ENCODE measurements at regions not wholly inside any gene's neighbourhood (a gene's known extent, or its start where the extent isn't known, plus 50 kb on each side); places are given as distances from the start of the nearest gene placed in this dataset.

DNA sequence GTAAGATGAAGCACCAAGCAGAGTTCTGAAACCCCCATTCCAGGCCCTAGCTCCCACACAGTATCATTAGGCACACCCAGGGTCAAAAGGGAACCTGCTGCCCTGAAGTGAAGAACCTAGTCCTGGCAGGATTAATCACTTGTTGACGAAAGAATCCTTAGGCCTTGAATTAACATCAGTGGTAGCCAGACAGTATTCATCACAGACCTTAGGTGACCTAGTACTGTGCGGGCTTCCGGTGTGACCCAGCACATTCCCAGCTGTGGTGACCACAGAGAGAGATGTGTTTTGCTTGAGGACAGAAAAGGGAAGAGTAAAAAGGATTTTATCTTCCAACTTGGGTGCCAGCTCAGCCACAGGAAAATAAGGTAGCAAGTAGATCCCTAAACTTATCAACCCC lies 1071.4 kb upstream of the FAM98A start:
- no peaks in the 10 kb centered on the region for H3K36me3 ChIP-seq (ENCODE audit: control insufficient read depth, insufficient read depth, low read length)
- DNase-seq (ENCODE audit: low read depth) = no peak
- no peaks in the 10 kb centered on the region for H3K27me3 ChIP-seq (ENCODE audit: control insufficient read depth, insufficient read depth, low read length)
- TF ChIP-seq, protein P1, sequence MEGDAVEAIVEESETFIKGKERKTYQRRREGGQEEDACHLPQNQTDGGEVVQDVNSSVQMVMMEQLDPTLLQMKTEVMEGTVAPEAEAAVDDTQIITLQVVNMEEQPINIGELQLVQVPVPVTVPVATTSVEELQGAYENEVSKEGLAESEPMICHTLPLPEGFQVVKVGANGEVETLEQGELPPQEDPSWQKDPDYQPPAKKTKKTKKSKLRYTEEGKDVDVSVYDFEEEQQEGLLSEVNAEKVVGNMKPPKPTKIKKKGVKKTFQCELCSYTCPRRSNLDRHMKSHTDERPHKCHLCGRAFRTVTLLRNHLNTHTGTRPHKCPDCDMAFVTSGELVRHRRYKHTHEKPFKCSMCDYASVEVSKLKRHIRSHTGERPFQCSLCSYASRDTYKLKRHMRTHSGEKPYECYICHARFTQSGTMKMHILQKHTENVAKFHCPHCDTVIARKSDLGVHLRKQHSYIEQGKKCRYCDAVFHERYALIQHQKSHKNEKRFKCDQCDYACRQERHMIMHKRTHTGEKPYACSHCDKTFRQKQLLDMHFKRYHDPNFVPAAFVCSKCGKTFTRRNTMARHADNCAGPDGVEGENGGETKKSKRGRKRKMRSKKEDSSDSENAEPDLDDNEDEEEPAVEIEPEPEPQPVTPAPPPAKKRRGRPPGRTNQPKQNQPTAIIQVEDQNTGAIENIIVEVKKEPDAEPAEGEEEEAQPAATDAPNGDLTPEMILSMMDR (IDR thresholded peaks at IDR 0.05; ENCODE audit: insufficient read depth, low read length, severe bottlenecking) = no peak
- no peak overlapping the region for H3K4me3 ChIP-seq (ENCODE audit: low read depth, low read length)
- FAIRE-seq = peak; percentile 40

DNA sequence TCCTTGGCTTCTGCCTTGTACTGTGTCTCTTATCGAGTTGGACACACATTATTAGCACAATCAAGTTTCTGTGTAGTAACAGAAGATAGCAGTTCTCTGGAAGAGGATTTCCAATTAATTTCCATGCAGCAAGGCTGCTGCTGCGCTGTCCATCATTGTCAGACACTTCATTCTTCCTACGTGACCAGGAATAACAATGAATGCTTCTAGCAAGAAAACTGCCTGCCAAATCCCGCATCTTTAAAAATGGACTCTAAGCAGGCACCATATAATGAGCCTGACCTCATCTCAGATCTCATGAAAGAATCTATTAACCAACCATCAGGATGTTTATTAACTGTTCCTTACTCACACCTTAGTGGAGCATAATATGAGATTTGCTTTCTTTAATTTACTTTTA lies 1067.7 kb upstream of the FAM98A start:
- DNase-seq (ENCODE audit: low read depth) (no peak), FAIRE-seq (no peak)
- Histone ChIP-seq H3K4me3 (ENCODE audit: low read depth, low read length) (no peak overlapping the region), H3K36me3 (ENCODE audit: control insufficient read depth, insufficient read depth, low read length) (no peaks in the 10 kb centered on the region), H3K27me3 (ENCODE audit: control insufficient read depth, insufficient read depth, low read length) (no peaks in the 10 kb centered on the region)
- TF ChIP-seq, protein P1 (IDR thresholded peaks at IDR 0.05; ENCODE audit: insufficient read depth, low read length, severe bottlenecking) = no peak

DNA sequence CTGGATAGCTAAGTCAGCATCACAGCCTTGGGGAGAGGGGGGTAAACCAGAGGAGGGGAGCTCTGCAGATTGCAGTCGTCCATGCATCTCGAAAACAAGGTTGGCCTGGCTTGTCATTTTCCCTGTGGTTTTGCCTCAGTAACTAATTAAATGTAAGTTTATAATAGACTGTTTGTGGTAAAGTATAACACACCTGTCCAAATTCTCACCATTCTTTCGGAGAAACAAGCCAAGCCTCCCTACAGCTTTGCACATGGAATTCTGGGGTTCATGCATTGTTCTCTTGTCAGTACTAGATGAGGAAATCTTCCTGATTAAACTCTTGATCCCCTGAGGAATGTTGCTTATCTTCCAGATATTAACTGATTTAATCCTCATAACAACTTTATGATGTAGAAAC lies 1065.2 kb upstream of the FAM98A start:
- TF ChIP-seq, protein P1 (IDR thresholded peaks at IDR 0.05; ENCODE audit: insufficient read depth, low read length, severe bottlenecking) = no peak
- no peak for FAIRE-seq
- no peak for DNase-seq (ENCODE audit: low read depth)

DNA sequence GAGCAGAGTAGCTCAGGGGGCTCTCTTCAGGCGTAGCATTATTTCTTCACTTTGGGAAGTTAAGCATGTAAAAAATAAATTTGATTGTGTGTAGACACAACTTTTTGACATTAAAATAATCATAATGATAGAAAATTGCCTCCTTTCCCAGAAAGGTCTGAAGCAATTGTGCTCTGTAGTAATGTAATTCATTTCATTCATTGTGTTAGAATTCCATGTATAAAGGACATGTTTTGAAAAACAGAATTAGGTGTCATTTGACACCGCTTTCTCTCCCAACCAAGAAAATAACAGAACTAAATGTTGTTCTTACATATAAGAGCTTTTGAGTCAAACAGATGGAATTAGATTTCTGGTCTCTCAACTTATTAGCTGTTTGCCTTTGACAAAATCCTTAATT lies 1064.2 kb upstream of the FAM98A start:
- TF ChIP-seq, protein P1 (IDR thresholded peaks at IDR 0.05; ENCODE audit: insufficient read depth, low read length, severe bottlenecking) = no peak
- no peaks in the 10 kb centered on the region for H3K27me3 ChIP-seq (ENCODE audit: control insufficient read depth, insufficient read depth, low read length)
- no peak for DNase-seq (ENCODE audit: low read depth)
- FAIRE-seq = no peak
- H3K36me3 ChIP-seq (ENCODE audit: control insufficient read depth, insufficient read depth, low read length) = no peaks in the 10 kb centered on the region
- H3K4me3 ChIP-seq (ENCODE audit: low read depth, low read length) = no peak overlapping the region

More for the DNA sequence above, 1065.2 kb upstream of the FAM98A start:
- Histone ChIP-seq H3K36me3 (ENCODE audit: control insufficient read depth, insufficient read depth, low read length) (no peaks in the 10 kb centered on the region), H3K27me3 (ENCODE audit: control insufficient read depth, insufficient read depth, low read length) (no peaks in the 10 kb centered on the region), H3K4me3 (ENCODE audit: low read depth, low read length) (no peak overlapping the region)

DNA sequence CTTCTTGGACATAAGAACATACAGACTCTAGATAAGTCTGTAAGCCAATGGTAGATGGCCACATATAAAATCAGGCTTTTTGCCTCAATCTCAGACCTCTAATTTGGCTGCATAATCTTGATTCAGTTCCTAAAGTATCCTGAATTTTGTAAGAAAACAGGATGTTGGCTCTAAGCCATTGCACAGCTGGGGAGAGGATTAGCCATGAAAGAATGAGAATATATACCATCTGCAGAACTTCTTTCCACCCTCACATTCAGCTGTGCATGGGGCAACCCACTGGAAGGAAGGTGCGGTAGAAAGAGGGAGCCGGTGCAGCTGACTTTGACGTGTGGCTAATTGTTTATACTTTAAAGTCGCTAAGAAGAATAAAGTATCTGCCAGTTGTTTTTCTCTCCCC lies 1061.6 kb upstream of the FAM98A start:
- DNase-seq (ENCODE audit: low read depth) (no peak), FAIRE-seq (no peak)
- no peaks in the 10 kb centered on the region for H3K36me3 ChIP-seq (ENCODE audit: control insufficient read depth, insufficient read depth, low read length)
- no peaks in the 10 kb centered on the region for H3K27me3 ChIP-seq (ENCODE audit: control insufficient read depth, insufficient read depth, low read length)
- no peak overlapping the region for H3K4me3 ChIP-seq (ENCODE audit: low read depth, low read length)
- TF ChIP-seq, protein P1 (IDR thresholded peaks at IDR 0.05; ENCODE audit: insufficient read depth, low read length, severe bottlenecking) = no peak

DNA sequence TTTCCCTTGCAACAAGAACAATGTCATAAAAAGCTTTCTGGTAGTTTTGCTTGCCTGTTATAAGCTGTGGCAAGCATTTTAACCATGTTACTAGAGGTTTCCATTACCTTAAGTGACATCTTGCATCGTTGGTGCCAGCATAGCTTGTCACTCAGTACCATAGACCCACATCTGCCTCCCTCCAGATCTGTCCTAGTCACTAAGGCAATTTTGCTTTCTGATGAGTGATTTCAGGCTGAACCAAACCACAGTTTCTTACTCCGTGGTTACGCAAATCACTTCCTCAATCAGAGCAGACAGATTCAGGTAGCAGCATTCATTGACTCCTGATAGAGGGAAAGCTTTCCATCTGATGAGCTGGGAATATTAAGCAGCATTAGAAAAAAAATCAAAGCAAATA lies 1057.5 kb upstream of the FAM98A start:
- no peaks in the 10 kb centered on the region for H3K36me3 ChIP-seq (ENCODE audit: control insufficient read depth, insufficient read depth, low read length)
- TF ChIP-seq, protein P1 (IDR thresholded peaks at IDR 0.05; ENCODE audit: insufficient read depth, low read length, severe bottlenecking) = no peak
- FAIRE-seq (no peak), DNase-seq (ENCODE audit: low read depth) (no peak)
- H3K27me3 ChIP-seq (ENCODE audit: control insufficient read depth, insufficient read depth, low read length) = no peaks in the 10 kb centered on the region
- no peak overlapping the region for H3K4me3 ChIP-seq (ENCODE audit: low read depth, low read length)
